NT2/D1 (cell line): ENCODE measurements at regions not wholly inside any gene's neighbourhood (a gene's known extent, or its start where the extent isn't known, plus 50 kb on each side); places are given as distances from the start of the nearest gene placed in this dataset.

Experiments
- SUZ12 ChIP-seq: IDR thresholded peaks from 2 replicates; pipeline ENCODE4 v1.6.1; 2011; ENCODE audit not compliant: insufficient read length, insufficient read depth; ENCODE audit errors: extremely low read depth
- YY1 ChIP-seq: IDR thresholded peaks from 2 replicates; pipeline ENCODE4 v1.6.1; 2011; ENCODE audit not compliant: insufficient read length, insufficient read depth
- ZNF274 ChIP-seq: IDR thresholded peaks from 2 replicates; pipeline ENCODE4 v1.6.1; 2011; ENCODE audit warnings: mild to moderate bottlenecking, low read depth, low read length

DNA sequence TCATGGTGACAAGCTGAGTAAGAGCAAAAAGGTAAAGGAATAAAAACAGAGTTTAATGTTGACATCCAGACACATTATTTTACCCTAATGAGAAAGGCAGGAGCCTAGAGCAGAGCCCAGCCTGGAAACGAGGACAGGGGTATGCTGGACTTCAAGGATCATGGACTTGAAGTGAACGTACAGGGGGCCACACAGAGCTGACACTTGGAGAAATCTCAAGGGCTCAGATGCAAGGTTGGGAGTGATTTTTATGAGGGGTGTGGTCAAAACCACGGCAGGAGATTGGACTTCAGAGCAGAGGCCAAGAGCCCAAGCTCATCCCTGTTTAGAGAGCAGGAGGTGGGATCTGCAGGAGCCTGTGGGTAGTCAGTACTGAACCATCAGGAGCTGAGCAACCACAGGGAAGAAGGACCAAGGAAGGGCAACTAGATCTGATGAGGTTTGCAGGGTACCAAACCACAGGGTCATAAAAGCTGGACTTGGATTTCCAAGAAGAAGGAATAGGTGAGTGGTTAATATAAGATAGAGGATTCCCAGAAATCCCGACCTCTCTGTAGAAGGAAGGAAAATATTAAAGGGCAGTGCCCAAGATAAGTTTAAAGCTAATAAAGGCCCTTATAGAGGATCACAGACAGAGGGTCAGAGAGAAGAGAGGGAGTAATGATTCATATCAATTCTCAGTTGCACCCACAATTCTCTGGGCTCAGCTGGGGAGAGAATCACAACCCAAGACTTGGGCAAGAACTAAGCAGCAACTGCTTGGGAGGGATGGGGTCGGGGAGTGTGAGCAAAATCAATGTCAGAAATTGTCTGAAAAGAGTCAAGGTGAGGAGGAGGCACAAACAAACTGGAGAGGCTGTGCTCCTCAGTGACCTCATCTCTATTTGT lies 331.7 kb downstream of the SOX9 start:
- no peak for TF ChIP-seq SUZ12
- TF ChIP-seq YY1, result no peak
- TF ChIP-seq ZNF274, result no peak
